DMS 273 (cell line): ENCODE measurements at regions not wholly inside any gene's neighbourhood (a gene's known extent, or its start where the extent isn't known, plus 50 kb on each side); places are given as distances from the start of the nearest gene placed in this dataset.

Experiments
- DNase-seq: peaks from one replicate; lab custom pipeline; 2025; ENCODE audit not compliant: unreplicated experiment; lab: John Stamatoyannopoulos, UW

GRCh38 chr6:44062771-44063560 lies 64.3 kb downstream of the MRPL14 start:
- DNase-seq: no peak

- no peak for DNase-seq
Observed at GRCh38 chr6:44062105-44062770, 65.0 kb downstream of the MRPL14 start.

GRCh38 chr6:44061375-44062104 lies 65.7 kb downstream of the MRPL14 start:
- DNase-seq: no peak

DNA sequence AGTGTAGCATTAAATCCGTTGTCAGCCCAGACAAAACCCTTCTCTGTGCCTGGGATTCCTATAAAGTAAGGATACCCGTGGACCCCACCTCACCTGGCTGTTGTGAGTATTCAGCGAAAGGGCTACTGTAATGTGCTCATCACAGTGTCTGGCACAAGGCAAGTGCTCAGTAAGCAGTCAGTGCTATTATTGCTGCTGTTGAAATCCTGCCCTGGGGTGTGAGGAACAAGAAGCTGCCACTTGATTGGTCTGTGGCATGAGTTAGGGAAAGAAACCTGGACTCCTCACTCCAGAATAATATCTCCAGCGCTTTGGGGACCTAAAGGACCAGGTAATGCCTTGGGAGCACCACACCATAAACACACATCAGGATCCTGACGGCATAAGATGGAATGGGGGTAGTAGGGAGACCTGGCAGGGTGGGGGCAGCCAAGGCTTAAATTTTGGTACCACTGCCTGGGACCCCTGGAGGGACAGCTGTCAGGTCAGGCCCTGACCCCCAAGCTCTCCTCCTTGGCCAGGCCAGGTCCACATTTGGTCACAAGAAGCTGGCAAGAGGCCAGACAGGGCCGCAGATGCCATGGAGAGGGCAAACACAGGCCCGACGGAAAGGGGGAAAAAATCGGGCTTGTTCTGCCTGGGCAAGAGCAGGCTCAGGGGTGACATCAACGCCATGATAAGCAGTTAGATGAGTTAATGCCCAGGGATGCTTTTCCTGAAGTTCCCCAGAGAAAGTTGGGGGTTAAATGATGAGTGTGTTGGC lies 66.5 kb downstream of the MRPL14 start:
- no peak for DNase-seq

DNA sequence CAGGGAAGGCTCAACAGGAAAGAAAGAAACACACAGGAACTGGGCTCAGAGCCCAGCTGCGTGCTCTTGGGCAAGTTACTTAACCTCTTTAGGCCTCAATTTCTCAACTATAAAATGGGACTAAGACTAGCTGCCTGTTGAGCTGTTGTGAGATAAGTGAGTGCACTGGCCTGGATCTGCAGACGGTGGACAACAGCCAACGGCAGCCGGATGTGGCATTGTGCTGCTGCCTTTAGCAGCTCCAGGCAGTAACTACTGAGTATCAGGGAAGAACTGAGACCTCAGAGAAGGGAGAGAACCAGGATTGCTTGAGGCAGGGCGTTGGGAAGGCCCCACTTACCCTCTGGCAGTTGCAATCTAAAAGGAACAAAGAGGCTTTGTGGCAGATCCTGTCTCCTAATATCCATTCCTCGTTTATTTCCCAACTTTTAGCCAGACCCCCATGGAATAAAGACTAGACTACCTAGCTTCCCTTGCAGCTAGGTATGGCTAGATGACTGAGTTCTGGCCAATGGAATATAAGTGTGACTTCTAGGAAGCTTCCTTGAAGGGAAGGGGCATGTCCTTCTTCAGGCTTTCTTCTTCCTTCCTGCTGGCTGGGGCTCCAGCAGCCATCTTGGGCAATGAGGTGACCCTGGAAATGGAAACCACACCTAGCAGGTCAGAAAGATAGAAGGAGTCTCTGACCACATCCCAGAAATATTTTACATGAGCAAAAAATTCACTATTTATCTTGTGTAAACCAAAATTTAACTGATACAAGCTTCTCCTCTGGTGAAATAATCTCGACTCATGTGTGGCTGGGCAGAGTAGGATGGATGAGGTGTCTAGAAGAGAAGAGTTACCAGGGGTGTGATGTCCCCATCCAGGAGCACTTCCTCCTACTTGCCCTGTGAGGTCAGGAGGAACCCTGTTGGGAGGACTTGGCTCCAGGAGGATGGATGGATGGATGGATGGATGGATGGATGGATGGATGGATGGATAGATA lies 67.6 kb downstream of the MRPL14 start:
- no peak for DNase-seq

DNA sequence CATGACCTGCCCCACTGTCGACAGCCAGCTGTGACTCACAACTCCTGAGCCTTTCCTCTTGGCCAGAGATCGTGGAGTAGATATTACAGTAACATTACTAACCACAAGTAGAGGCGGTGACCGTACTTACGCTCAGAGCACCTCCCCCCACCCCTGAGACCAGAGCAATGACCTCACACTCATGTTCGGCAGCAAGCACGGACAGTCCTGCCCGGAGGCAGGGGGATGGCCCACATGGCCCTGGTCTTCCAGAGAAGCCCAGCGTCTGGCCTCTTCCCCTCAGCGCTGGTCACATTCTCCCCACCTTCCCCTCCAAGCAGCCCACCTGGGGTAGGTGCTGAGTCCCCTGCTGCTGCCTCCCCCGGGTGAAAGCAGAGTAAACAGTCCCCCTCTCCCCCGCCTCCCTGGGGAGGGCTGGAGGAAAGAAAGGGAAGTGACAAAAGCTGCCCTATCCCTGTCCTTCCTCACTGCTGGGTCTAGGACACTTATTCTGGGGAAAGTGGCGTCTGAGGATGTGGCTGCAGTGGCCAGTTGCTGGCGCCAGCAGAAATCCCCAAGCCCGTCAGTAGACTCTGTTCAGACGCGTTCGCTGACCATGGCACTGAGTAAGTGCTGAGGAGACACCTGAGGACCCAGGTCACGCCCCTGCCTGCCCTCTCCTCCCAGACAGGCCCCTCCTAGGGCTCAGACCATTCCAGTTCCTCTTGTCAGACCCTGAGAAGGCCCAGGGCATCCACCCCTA lies 68.5 kb downstream of the MRPL14 start:
- DNase-seq: no peak

DNA sequence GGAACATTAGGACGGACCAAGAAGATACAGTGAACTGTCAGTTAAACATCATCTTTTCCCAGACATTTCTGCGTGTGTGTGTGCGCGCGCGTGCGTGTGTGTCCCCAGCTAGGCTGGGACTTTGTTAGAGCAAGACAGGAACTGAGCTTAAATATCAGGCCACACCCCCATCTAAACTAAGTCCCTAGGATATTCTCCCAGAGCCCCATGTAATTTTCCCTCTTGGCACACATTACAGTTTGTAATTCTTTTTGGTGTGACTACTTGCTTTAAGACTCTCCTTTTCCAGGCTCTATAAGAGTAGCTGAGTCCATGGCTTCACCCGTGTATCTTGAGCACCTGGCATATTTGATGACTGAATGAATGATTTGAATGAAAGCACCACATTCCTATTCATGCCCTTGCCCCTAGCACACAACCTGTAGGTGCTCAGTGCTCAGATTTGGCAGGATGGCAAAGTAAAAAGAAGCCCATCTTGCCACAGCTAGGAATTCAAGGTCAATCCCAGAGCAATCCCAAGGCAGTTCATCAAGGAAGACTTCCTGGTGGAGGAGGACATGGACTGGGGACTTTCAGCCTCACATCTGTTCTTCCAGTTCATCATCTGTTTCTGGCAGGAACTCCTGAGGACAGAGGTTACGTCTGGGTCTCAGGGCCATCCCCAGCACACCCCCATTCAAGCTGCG lies 69.2 kb downstream of the MRPL14 start:
- DNase-seq: no peak

GRCh38 chr6:44057238-44057930 lies 69.9 kb downstream of the MRPL14 start:
- DNase-seq: no peak

DNA sequence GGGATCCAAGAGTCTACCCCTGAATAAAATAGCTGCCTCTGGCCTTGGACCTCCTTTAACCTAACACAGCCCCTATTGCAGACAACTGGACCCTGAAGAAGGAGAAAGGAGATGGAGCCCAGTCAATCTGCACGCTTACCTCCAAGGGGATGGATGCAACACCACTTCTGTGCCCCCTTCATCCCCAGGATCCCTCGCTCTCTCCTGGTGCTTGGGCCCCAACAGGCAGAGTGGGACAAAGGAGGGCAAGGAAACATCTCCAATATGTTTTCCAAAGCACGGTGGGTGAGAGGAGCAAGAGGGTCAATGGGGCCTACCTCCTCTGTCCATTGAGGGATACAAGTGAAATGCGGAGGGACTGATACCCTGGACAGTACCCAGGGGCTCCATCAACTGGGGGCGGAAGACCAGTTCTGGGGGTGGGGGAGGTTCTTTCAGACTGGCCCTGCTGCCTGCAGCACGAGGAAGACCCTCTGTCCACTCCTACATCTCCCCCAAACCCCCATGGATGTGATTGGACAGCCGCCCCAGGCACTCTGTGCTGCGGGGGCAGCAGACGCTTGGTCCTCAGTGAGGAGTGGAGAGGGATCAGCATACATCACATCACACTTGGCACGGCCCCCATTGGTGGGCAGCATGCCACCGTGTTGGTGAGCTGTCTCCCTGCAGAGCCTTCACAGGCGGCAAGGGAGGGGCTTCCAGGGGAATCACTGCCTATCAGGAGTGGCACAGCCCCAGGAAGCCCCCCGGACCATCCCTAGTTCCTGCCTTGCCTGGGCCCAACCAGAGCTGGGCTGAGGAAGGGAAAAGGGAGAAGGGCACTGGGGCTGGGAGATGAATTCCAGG lies 70.6 kb downstream of the MRPL14 start:
- DNase-seq: no peak

GRCh38 chr6:44054721-44055559 lies 72.3 kb downstream of the MRPL14 start:
- DNase-seq: no peak

DNA sequence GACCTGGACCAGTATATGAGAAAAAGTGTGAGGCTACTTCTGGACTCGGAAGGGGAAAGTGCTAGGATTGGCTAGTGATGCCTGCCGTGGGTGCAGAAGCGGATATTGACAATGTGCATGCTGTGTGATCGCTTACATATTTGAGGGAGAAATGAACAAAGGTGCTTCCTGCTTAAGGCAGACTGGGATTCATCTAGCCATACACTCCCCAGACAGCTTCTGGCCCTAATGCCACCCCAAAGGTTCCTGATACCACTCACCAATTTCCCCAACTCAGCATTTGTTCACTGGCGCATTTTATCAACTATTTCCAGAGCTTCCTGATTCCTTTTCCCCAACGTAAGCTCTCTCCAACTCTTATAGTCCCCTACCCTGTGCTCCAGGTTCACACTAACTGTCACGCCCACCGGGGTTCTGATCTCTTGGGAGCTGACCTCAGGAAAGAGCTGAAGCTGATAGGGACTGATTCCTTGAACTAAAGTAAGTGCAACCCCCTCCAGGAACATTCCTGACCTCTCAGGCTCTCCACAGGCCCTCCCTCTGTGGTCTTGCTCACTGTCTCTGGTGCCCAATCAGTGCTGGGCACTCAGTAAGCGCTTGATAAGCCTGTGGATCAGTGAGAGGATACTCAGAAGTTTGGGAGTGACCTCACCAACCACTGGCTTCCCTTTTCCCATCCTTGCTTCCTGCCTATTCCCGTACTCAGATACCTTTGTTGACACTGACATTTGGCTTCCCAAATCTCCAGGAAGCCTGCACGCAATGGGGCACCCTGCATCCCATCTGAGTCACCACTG lies 73.3 kb downstream of the MRPL14 start:
- no peak for DNase-seq

GRCh38 chr6:44053106-44053756 lies 74.0 kb downstream of the MRPL14 start:
- no peak for DNase-seq

DNA sequence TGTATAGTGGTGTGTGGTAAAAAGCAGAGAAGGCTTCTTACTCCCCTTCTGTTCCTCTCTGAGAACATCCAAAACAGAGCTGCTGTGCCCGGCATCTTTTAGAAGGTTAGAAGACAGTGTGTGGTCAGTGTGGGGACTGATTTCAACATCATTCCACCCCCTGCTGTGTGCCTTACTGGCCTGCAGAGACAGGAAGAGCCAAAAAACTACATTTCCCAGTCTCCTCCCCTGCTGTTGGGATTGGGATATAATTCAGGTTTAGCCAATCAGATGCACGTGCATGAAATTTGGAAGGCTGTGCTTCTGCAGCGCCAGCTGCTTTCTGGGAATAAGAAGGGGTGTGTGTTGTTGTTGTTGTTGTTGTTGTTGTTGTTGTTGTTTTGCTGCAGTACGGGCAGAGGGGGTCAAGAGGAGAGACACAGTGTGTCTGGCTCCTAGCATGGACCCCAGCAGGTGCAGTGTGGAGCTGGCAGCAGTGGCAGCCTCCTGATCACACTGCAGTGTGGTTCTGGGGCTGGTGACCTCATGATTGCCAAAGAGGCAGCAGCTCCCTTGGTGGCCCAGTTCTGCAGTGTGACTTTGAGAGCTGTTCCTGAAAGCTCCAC lies 74.7 kb downstream of the MRPL14 start:
- DNase-seq: no peak

DNA sequence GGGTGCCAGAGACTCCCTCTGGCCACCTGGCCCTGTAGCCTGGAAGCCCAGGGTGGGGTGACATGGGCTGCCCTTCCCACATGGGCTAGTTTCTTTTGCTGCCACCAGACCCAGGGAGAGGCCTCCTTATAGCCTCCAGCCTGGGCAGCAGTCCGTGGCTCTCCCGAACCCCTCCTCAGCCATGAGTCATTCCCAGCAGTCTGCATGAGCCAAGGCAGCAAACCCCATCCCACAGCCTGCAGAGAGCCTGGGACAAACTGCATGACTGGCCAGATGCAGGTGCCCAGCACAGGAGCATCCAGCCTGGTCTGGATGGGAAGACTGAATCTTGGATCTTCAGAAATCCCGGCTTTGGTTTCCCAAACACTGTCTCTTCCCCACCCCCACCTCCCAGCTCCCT lies 75.7 kb downstream of the MRPL14 start:
- no peak for DNase-seq
